SK-N-MC (cell line): ENCODE measurements at regions not wholly inside any gene's neighbourhood (a gene's known extent, or its start where the extent isn't known, plus 50 kb on each side); places are given as distances from the start of the nearest gene placed in this dataset.

Source experiments
- DNase-seq: peaks from one replicate; pipeline ENCODE4 v3.0.0-alpha.2; 2011; ENCODE audit warnings: low read depth, low spot score
- H3K27ac ChIP-seq: fragments of 200-600 bp; sonication (generic); 2 replicates; pipeline ENCODE4 v1.5.1; 2016; ENCODE audit warnings: mixed run types
- H3K36me3 ChIP-seq: fragments of 200-600 bp; sonication (generic); 2 replicates; pipeline ENCODE4 v1.6.1; 2017; ENCODE audit warnings: antibody characterized with exemption, low read length, mixed read lengths; ENCODE audit not compliant: insufficient read depth
- H3K4me3 ChIP-seq: fragments of 200-600 bp; sonication (generic); 2 replicates; pipeline ENCODE4 v1.5.1; 2016
- H3K9ac ChIP-seq: fragments of 200-600 bp; sonication (generic); 2 replicates; pipeline ENCODE4 v1.8.0; 2017; ENCODE audit warnings: mixed run types, mixed read lengths; ENCODE audit not compliant: insufficient read length
- H3K9me3 ChIP-seq: fragments of 200-600 bp; sonication (generic); 2 replicates; pipeline ENCODE4 v1.6.1; 2017; ENCODE audit warnings: low read depth, mild to moderate bottlenecking, antibody characterized with exemption, low read length, moderate library complexity, mixed read lengths
- EZH2 ChIP-seq: fragments of 200-600 bp; sonication (generic); IDR thresholded peaks from one replicate; pipeline ENCODE4 v1.6.1; 2017; ENCODE audit warnings: antibody characterized with exemption
- FOXP2 ChIP-seq: optimal IDR thresholded peaks from 2 replicates; pipeline ENCODE3; 2011; ENCODE audit warnings: mild to moderate bottlenecking, moderate library complexity; ENCODE audit not compliant: insufficient read depth; ENCODE audit errors: extremely low read length, control extremely low read depth
- POLR2AphosphoS5 ChIP-seq: IDR thresholded peaks from 2 replicates; pipeline ENCODE4 v1.6.1; 2012; ENCODE audit warnings: mild to moderate bottlenecking, low read depth, low read length, borderline replicate concordance

GRCh38 chr5:103409013-103409670 is 150.6 kb downstream of the MACIR start:
- Histone ChIP-seq H3K36me3 (no peaks in the 10 kb centered on the region), H3K9ac (no peak overlapping the region), H3K9me3 (no peaks in the 10 kb centered on the region), H3K27ac (no peak overlapping the region), H3K4me3 (no peak overlapping the region)
- no peak for DNase-seq
- TF ChIP-seq FOXP2 (no peak), EZH2 (no peak), POLR2AphosphoS5 (no peak)

DNA sequence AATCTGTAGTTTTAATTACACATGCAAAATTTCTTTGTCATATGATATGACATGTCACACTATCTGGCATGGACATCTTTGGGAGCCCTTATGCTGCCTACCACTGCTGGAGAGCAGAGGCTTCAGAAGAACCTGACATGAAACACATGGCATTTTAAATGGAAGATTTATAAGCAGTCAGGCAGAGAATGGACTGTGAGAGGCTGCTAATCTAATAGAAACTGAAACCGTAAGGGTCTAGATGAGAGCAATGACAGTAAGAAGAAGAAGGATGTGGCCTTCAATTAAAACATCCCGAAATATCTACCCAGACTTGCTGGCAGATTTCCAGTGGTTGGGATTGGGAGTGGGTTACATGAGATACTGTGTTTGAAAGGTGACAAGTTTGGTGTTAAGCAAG is 149.8 kb downstream of the MACIR start:
- H3K9me3 ChIP-seq: no peaks in the 10 kb centered on the region

GRCh38 chr5:103407402-103407801 is 148.8 kb downstream of the MACIR start:
- DNase-seq: no peak
- TF ChIP-seq FOXP2 (no peak), EZH2 (no peak), POLR2AphosphoS5 (no peak)
- Histone ChIP-seq H3K36me3 (no peaks in the 10 kb centered on the region), H3K9ac (no peak overlapping the region), H3K27ac (no peak overlapping the region), H3K4me3 (no peak overlapping the region), H3K9me3 (no peaks in the 10 kb centered on the region)

More for the DNA sequence above, 149.8 kb downstream of the MACIR start:
- no peak overlapping the region for H3K4me3 ChIP-seq
- H3K36me3 ChIP-seq: no peaks in the 10 kb centered on the region
- no peak for DNase-seq
- TF ChIP-seq FOXP2 (no peak), EZH2 (no peak), POLR2AphosphoS5 (no peak)
- no peak overlapping the region for H3K27ac ChIP-seq
- no peak overlapping the region for H3K9ac ChIP-seq

DNA sequence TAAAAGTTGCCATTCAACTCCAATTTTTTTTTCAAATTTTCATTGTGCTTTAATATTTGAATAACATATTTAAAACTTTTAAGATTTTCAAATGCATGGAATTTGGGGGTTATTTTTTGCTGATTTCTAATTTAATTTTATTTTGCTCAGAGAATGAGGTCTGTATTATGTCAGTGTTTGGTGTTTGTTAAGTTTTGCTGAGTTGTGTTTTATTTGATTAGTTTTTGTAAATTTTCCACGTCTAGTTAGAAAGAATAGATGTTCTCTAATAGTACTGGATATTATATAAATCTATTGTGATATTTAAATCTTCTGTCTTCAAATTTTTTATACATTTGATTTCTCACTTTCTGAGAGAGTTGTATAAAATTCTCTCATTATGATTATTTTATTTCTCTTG is 145.9 kb downstream of the MACIR start:
- no peak for DNase-seq
- Histone ChIP-seq H3K4me3 (no peak overlapping the region), H3K9me3 (no peaks in the 10 kb centered on the region), H3K9ac (no peak overlapping the region), H3K36me3 (no peaks in the 10 kb centered on the region), H3K27ac (no peak overlapping the region)
- TF ChIP-seq FOXP2: no peak
- TF ChIP-seq POLR2AphosphoS5: no peak
- TF ChIP-seq EZH2: no peak

DNA sequence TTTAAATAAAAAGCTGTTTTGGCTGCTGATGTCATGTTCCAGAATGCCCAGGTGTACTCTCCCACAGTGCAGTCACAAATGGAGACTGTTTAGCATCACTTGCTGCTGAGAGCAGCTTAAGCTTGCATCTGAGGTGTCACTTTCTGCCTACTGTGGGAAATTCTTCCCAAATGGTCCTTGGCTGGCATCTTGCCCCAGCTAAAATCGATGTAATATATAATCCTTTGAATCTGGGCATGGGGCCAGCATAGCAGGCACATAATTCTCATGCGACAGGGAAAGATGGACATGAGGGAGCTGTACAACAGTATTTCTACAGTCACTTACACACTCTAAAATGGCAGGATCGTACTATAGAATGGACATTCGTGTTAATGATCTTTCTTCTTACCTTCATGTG is 144.3 kb downstream of the MACIR start:
- H3K27ac ChIP-seq: no peak overlapping the region
- TF ChIP-seq POLR2AphosphoS5 (no peak), FOXP2 (no peak), EZH2 (no peak)
- H3K4me3 ChIP-seq: no peak overlapping the region
- DNase-seq: no peak
- no peaks in the 10 kb centered on the region for H3K36me3 ChIP-seq
- H3K9ac ChIP-seq: no peak overlapping the region
- H3K9me3 ChIP-seq: no peaks in the 10 kb centered on the region

DNA sequence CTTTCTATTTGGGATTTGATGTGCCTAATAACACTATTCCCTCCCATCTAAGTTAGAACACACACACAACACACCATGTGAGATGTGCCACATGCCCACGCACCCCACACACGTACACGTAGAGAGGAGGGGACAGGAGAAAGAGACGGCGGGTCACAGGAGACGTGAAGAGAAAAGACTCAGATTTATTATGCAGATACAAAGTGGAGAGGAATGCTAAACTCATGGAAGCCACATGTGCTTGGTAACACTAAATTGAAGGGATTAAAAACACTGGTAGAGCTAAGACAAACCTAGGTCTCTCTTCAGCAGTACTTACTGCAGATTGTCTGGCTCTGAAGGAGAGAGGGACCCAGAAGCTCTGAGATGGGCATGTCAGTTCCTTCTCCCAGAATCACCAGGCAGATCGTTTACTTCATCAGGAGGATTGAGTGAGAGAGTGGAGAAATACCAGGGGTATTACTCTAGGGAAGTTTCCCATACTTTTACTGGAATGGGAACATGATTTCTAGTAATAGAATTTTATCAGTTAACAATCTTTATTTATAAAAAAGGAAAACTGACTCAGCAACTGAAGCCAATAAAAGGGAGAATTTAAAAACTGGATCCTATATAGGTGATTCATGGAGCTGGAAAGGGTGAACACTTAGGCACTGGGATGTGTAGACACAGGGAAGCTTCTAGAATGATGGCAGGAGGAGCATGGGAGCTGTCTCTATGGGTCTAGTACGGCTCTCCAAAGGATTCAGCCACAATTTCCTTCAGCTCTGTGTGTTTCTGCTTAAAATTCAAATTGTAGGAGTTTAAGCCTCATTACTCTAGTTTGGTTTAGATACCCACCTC is 139.4 kb downstream of the MACIR start:
- DNase-seq: no peak
- Histone ChIP-seq H3K4me3 (no peak overlapping the region), H3K36me3 (no peaks in the 10 kb centered on the region), H3K9me3 (no peaks in the 10 kb centered on the region), H3K27ac (peak overlapping the region; percentile 34; the same call in 1 of the 2 replicates), H3K9ac (no peak overlapping the region)
- no peak for TF ChIP-seq FOXP2
- TF ChIP-seq POLR2AphosphoS5: no peak
- TF ChIP-seq EZH2: no peak

GRCh38 chr5:103394676-103395075 is 136.1 kb downstream of the MACIR start:
- TF ChIP-seq POLR2AphosphoS5 (no peak), EZH2 (no peak), FOXP2 (no peak)
- no peaks in the 10 kb centered on the region for H3K36me3 ChIP-seq
- H3K9me3 ChIP-seq: no peaks in the 10 kb centered on the region; the same call in 1 of the 2 replicates
- H3K4me3 ChIP-seq: peak overlapping the region; percentile 9; the same call in 1 of the 2 replicates
- no peak for DNase-seq
- H3K9ac ChIP-seq: no peak overlapping the region
- peak overlapping the region; percentile 99 for H3K27ac ChIP-seq

GRCh38 chr5:103393101-103393754 is 134.7 kb downstream of the MACIR start:
- peak overlapping the region; percentile 44 for H3K9ac ChIP-seq
- H3K36me3 ChIP-seq: no peaks in the 10 kb centered on the region
- H3K9me3 ChIP-seq: no peaks in the 10 kb centered on the region; the same call in 1 of the 2 replicates
- DNase-seq: peak; percentile 99
- H3K27ac ChIP-seq: peak overlapping the region; percentile 99
- peak overlapping the region; percentile 46 for H3K4me3 ChIP-seq
- no peak for TF ChIP-seq EZH2
- peak; percentile 80; the same call in 1 of the 2 replicates for TF ChIP-seq POLR2AphosphoS5
